ENCODE measurements at regions not wholly inside any gene's neighbourhood (a gene's known extent, or its start where the extent isn't known, plus 50 kb on each side); places are given as distances from the start of the nearest gene placed in this dataset.

- DNase-seq (ENCODE audit: low spot score), result no peak
- WGBS, result 22% methylated on average over 2 of the region's 2 CpGs
- H3K9ac ChIP-seq (ENCODE audit: low read depth in 1 of 2, low read length in 2 of 2), result no peak overlapping the region
Observed at GRCh38 chr6:96304997-96305396, 216.6 kb upstream of the UFL1 start.

DNA sequence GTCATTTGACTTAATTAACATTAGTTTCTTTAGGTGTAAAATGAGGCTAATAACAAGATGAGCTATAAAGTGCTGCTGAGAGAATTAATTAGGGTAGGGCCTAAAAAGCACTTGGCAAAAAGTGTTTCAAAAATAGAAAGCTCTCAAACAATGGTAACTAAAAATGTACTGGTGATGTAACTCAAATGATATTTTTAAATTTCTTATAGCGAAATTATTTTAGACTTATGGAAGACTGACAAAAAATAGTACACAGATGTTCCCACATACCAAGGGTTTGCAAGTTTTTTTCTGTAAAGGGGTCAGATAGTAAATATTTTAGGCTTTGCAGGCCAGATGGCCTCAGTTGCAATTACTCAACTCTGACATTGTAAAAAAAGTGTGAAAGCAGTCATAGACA lies 190.7 kb upstream of the UFL1 start:
- Histone ChIP-seq H3K36me3 (ENCODE audit: control insufficient read depth in 4 of 4, insufficient read depth in 3 of 4, low read depth in 1 of 4, low read length in 3 of 4) (no peaks in the 10 kb centered on the region), H3K27me3 (ENCODE audit: control insufficient read depth in 4 of 4, insufficient read depth in 4 of 4, low read length in 3 of 4) (no peaks in the 10 kb centered on the region), H3K27ac (ENCODE audit: low read depth in 1 of 2, low read length in 2 of 2) (no peak overlapping the region), H3K9ac (ENCODE audit: low read depth in 1 of 2, low read length in 2 of 2) (no peak overlapping the region), H3K4me1 (ENCODE audit: control insufficient read depth in 4 of 4, insufficient read depth in 4 of 4, low read length in 3 of 4) (no peaks in the 10 kb centered on the region), H3K9me3 (ENCODE audit: control insufficient read depth in 4 of 4, low read length in 3 of 4) (peaks cover 0 to 2% (median 0%) of the 10 kb centered on the region in 4 donors), H3K4me3 (ENCODE audit: low read depth in 1 of 3, low read length in 3 of 3) (no peak overlapping the region)
- WGBS, result 87% methylated on average over 1 of the region's 1 CpG
- TF ChIP-seq, protein P1, sequence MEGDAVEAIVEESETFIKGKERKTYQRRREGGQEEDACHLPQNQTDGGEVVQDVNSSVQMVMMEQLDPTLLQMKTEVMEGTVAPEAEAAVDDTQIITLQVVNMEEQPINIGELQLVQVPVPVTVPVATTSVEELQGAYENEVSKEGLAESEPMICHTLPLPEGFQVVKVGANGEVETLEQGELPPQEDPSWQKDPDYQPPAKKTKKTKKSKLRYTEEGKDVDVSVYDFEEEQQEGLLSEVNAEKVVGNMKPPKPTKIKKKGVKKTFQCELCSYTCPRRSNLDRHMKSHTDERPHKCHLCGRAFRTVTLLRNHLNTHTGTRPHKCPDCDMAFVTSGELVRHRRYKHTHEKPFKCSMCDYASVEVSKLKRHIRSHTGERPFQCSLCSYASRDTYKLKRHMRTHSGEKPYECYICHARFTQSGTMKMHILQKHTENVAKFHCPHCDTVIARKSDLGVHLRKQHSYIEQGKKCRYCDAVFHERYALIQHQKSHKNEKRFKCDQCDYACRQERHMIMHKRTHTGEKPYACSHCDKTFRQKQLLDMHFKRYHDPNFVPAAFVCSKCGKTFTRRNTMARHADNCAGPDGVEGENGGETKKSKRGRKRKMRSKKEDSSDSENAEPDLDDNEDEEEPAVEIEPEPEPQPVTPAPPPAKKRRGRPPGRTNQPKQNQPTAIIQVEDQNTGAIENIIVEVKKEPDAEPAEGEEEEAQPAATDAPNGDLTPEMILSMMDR (IDR thresholded peaks at IDR 0.05; ENCODE audit: low read depth, low read length, missing input control), result no peak
- TF ChIP-seq HNF4G (IDR thresholded peaks at IDR 0.05), result no peak
- TF ChIP-seq YY1 (IDR thresholded peaks at IDR 0.05), result no peak
- TF ChIP-seq RAD21 (IDR thresholded peaks at IDR 0.05), result no peak
- TF ChIP-seq FOXA1 (IDR thresholded peaks at IDR 0.05), result no peak
- no peak for TF ChIP-seq FOXA2 (IDR thresholded peaks at IDR 0.05)
- TF ChIP-seq TAF1 (conservative IDR thresholded peaks at IDR 0.05), result no peak
- TF ChIP-seq, protein P2, sequence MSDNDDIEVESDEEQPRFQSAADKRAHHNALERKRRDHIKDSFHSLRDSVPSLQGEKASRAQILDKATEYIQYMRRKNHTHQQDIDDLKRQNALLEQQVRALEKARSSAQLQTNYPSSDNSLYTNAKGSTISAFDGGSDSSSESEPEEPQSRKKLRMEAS (IDR thresholded peaks at IDR 0.05), result no peak
- no peak for DNase-seq (ENCODE audit: low spot score)

More at GRCh38 chr6:96304997-96305396, 216.6 kb upstream of the UFL1 start:
- Histone ChIP-seq H3K27ac (ENCODE audit: low read depth in 1 of 2, low read length in 2 of 2) (no peak overlapping the region), H3K4me3 (ENCODE audit: low read depth in 1 of 3, low read length in 3 of 3) (no peak overlapping the region), H3K36me3 (ENCODE audit: control insufficient read depth in 4 of 4, insufficient read depth in 3 of 4, low read depth in 1 of 4, low read length in 3 of 4) (no peaks in the 10 kb centered on the region), H3K9me3 (ENCODE audit: control insufficient read depth in 4 of 4, low read length in 3 of 4) (no peaks in the 10 kb centered on the region), H3K4me1 (ENCODE audit: control insufficient read depth in 4 of 4, insufficient read depth in 4 of 4, low read length in 3 of 4) (no peaks in the 10 kb centered on the region), H3K27me3 (ENCODE audit: control insufficient read depth in 4 of 4, insufficient read depth in 4 of 4, low read length in 3 of 4) (no peaks in the 10 kb centered on the region)
- TF ChIP-seq, protein P3, sequence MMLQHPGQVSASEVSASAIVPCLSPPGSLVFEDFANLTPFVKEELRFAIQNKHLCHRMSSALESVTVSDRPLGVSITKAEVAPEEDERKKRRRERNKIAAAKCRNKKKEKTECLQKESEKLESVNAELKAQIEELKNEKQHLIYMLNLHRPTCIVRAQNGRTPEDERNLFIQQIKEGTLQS (IDR thresholded peaks at IDR 0.05), result no peak
- TF ChIP-seq, protein P1 (IDR thresholded peaks at IDR 0.05; ENCODE audit: low read depth, low read length, missing input control), result no peak
- TF ChIP-seq TAF1 (conservative IDR thresholded peaks at IDR 0.05), result no peak
- no peak for TF ChIP-seq SP1 (IDR thresholded peaks at IDR 0.05)

GRCh38 chr6:96340164-96340563 lies 181.4 kb upstream of the UFL1 start:
- Histone ChIP-seq H3K4me1 (ENCODE audit: control insufficient read depth in 4 of 4, insufficient read depth in 4 of 4, low read length in 3 of 4) (no peaks in the 10 kb centered on the region), H3K27me3 (ENCODE audit: control insufficient read depth in 4 of 4, insufficient read depth in 4 of 4, low read length in 3 of 4) (no peaks in the 10 kb centered on the region), H3K9ac (ENCODE audit: low read depth in 1 of 2, low read length in 2 of 2) (no peak overlapping the region), H3K4me3 (ENCODE audit: low read depth in 1 of 3, low read length in 3 of 3) (no peak overlapping the region), H3K9me3 (ENCODE audit: control insufficient read depth in 4 of 4, low read length in 3 of 4) (no peaks in the 10 kb centered on the region), H3K27ac (ENCODE audit: low read depth in 1 of 2, low read length in 2 of 2) (no peak overlapping the region), H3K36me3 (ENCODE audit: control insufficient read depth in 4 of 4, insufficient read depth in 3 of 4, low read depth in 1 of 4, low read length in 3 of 4) (no peaks in the 10 kb centered on the region)
- WGBS, result 64% methylated on average over 4 of the region's 4 CpGs
- TF ChIP-seq FOXA2 (IDR thresholded peaks at IDR 0.05) (no peak), YY1 (IDR thresholded peaks at IDR 0.05) (no peak), ZBTB33 (IDR thresholded peaks at IDR 0.05) (no peak), TAF1 (conservative IDR thresholded peaks at IDR 0.05) (no peak), RAD21 (IDR thresholded peaks at IDR 0.05) (no peak), HNF4A (conservative IDR thresholded peaks at IDR 0.05) (no peak)
- TF ChIP-seq, protein P4, sequence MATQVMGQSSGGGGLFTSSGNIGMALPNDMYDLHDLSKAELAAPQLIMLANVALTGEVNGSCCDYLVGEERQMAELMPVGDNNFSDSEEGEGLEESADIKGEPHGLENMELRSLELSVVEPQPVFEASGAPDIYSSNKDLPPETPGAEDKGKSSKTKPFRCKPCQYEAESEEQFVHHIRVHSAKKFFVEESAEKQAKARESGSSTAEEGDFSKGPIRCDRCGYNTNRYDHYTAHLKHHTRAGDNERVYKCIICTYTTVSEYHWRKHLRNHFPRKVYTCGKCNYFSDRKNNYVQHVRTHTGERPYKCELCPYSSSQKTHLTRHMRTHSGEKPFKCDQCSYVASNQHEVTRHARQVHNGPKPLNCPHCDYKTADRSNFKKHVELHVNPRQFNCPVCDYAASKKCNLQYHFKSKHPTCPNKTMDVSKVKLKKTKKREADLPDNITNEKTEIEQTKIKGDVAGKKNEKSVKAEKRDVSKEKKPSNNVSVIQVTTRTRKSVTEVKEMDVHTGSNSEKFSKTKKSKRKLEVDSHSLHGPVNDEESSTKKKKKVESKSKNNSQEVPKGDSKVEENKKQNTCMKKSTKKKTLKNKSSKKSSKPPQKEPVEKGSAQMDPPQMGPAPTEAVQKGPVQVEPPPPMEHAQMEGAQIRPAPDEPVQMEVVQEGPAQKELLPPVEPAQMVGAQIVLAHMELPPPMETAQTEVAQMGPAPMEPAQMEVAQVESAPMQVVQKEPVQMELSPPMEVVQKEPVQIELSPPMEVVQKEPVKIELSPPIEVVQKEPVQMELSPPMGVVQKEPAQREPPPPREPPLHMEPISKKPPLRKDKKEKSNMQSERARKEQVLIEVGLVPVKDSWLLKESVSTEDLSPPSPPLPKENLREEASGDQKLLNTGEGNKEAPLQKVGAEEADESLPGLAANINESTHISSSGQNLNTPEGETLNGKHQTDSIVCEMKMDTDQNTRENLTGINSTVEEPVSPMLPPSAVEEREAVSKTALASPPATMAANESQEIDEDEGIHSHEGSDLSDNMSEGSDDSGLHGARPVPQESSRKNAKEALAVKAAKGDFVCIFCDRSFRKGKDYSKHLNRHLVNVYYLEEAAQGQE (IDR thresholded peaks at IDR 0.05), result no peak
- TF ChIP-seq, protein P1 (IDR thresholded peaks at IDR 0.05; ENCODE audit: low read depth, low read length, missing input control), result no peak
- no peak for DNase-seq (ENCODE audit: low spot score)
